ENCODE measurements at regions not wholly inside any gene's neighbourhood (a gene's known extent, or its start where the extent isn't known, plus 50 kb on each side); places are given as distances from the start of the nearest gene placed in this dataset.

DNA sequence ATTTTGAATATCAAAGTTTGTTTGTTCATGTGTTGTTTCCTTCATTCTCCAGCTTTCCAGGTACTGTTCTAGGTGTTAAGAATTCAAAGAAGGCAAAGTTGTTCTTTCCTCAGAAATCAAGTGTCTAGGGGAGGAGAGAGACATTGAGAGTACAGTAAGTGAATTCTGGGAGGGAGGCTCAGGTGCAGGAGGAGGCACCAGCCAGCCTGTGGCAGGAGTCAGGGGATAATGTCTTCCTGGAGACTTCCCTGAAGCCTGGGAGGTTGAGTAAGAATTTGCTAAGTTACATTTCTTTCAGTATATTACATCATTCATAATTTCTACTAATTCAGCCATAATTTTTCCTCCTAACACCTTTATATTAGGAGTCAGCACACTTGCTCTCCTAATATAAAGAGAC is 462.1 kb downstream of the TDRD15 start:
- no peak for TF ChIP-seq L3MBTL2 (conservative IDR thresholded peaks at IDR 0.05)
- TF ChIP-seq SP1 (IDR thresholded peaks at IDR 0.05) = no peak
- TF ChIP-seq TARDBP (IDR thresholded peaks at IDR 0.05) = no peak
